ENCODE measurements at regions not wholly inside any gene's neighbourhood (a gene's known extent, or its start where the extent isn't known, plus 50 kb on each side); places are given as distances from the start of the nearest gene placed in this dataset.
"Not testable (repeated sequence)": the region's sequence is repeated elsewhere in the genome, so short reads cannot be mapped to it uniquely, and the experiment has no call there.

GRCh38 chr1:55539652-55540512, 324.7 kb upstream of the USP24 start:
- DNase-seq (ENCODE audit: low spot score): no peak

DNA sequence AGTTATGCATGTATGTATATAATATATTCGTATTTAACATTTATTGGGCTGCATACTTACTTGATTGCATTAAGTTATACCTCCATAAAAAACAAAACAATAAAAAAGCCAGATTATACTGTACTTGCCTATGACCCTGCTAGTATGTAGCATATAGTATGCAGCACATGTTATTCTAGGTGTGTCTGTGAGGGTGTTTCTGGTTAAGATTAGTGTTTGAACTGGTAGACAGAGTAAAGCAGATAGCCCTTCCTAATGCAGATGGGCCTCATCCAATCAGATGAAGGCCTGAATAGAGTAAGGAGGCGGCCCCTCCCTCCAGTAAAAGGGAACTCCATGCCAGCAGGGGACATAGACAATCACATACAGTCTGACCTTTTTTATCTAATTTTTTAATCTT, 323.3 kb upstream of the USP24 start:
- DNase-seq (ENCODE audit: low spot score): no peak

GRCh38 chr1:55536545-55536865, 321.3 kb upstream of the USP24 start:
- no peak for DNase-seq (ENCODE audit: low spot score)

DNA sequence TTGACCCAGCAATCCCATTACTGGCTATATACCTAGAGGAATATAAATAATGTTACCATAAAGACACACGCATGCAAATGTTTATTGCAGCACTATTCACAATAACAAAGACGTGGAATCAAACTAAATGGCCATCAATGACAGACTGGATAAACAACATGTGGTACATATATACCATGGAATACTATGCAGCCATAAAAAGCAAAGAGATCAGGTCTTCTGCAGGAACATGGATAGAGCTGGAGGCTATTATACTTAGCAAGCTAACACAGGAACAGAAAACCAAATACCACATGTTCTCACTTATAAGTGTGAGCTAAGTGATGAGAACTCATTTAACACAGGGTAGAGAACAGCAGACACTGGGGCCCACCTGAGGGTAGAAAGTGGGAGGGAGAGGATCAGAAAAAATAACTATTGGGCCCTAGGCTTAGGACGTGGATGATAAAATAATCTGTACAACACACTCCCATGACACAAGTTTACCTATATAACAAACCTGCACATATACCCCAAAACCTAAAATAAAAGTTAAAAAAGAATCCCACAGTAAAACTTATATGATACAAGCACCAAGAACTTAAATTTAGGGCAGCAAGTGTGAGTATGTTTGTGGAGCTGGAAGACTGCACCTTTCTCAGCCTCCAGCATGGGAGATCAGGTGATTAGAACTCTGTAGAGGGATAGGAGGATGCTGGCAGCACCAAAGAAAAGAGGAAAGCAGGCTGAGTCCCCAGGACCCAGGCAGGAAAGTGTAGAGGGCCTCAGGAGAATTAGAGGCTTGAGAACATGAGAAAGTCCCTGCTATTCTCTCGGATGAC, 320.8 kb upstream of the USP24 start:
- no peak for DNase-seq (ENCODE audit: low spot score)

DNA sequence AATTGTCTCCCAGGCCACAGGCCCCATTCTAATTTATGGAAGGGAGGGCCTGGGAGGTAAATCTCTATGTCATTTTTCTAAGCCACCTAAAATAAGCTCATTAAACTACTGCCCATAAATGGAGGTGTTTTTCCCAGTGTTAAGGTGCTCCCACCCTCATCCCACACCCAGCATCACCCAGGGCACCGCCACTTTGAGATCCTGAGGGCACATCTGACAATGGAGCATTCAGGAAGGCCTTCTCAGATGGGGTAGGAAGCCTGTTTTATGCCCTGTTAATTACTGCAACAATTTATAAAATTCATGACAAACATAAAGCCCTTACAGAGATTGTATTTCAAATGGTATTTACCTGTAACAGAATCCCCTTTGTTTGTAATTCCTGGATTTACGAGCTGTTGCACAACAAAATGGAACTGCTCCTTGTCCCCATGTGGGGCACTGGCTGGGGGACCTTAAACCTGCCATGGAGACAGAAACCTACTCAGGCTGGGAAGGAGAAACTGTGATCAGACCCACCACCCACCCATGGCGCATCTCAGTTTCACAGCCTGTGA, 319.5 kb upstream of the USP24 start:
- DNase-seq (ENCODE audit: low spot score): no peak

DNA sequence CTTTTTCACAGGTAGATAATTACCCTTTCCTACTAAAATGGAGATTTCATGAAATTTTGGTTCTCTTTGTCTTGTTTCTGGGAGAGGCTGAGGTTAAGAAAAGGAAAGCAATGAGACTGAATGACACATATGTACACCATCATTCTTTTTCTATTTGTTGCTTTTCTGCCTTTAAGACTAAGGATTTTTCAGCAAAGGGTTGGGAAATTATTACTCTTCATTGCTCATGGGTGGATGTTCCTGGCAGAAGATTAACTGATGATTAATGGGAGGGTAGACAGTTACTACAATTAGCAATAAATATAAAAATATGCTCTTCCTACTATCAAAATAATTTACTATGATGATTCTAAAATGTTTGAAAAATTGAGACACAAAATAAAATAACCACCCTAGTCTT, 316.5 kb upstream of the USP24 start:
- DNase-seq (ENCODE audit: low spot score): no peak

- no peak for DNase-seq (ENCODE audit: low spot score)
These were observed 315.8 kb upstream of the USP24 start for GRCh38 chr1:55530749-55531478.

- no peak for DNase-seq (ENCODE audit: low spot score)
These were observed 313.9 kb upstream of the USP24 start for GRCh38 chr1:55529017-55529416.

DNA sequence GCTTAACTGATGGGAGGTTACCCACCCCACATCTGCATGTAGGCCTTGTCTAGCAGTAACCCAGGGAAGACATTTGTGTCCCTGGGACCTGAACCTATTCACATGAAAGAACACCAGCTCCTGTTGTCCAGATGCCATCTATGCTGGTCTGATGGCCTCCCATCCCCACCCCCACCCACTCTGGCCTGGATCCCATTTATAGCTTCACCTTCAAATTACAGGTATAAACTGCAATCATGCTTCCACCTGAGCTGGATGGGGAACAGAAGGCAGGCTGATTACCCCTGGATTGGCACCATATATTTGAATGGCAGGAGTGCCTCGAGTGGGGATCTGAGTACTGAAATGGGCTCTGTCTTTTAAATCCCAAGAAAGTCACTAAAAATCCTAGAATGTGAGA, 312.7 kb upstream of the USP24 start:
- DNase-seq (ENCODE audit: low spot score): no peak

DNA sequence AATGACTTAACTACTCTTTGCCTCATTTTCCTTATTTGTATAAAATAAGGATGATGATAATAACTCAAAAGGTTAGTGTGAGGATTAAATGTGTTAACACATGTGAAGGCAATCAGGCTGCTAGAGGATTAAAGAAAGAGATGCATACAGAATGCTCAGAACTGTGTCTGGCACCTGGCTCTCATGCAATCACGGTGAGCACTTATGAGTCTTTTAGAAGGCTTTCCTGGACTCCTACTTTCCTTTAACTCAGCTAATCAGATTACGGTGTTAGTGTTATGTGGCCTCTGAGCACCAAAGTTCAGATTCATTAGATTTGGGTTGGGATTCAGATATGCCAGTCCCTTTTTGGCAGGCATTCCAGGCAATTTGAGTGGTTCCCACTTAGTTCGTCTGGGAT, 311.6 kb upstream of the USP24 start:
- DNase-seq (ENCODE audit: low spot score): no peak

- DNase-seq (ENCODE audit: low spot score): no peak
These were observed 308.8 kb upstream of the USP24 start for GRCh38 chr1:55524006-55524405.

DNA sequence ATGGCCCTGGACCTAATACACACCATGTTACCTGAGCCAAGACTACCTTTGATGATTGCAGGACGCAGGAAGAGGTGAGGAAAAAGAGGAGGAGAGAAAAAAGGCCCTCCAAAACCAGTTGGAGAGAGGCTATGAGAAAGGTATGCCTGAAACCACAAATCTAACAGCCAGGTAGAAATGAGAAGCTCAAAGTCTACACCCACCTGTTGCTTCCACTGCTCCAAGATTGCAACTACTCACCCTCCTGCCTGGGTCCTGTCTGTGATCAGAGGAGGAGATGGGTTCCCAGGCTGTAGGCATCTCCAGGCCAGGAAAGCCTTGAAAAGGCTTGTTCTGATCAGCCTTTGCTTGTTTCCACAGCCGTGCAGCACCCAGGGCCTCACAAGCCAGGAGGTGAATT, 307.8 kb upstream of the USP24 start:
- DNase-seq (ENCODE audit: low spot score): no peak

DNA sequence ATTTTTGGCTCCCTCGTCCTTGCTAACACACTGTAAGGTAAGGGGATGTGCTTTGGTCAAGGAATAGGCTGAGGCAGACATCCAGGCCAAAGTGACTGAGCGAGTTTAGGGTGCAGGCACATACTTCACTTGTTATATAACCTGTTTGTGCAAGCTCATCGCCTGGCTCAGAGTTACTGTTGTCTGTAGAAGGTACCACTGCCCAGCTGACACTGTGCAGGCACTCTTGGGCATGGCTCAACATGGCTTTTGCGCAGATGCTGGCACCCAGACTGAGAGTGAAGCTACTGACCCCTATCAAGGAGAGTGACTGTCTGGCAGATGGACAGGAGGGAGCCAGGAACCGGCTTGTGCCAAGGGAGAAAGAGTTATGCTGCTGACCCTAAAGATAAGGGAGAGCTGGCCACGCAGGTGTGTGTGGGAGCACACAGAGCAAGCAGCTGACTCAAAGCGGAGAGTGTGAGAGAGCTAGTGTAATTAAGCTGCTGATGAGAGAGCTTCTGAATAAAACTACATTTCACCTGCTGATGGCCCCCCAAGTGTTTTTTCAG, 307.3 kb upstream of the USP24 start:
- DNase-seq (ENCODE audit: low spot score): no peak

DNA sequence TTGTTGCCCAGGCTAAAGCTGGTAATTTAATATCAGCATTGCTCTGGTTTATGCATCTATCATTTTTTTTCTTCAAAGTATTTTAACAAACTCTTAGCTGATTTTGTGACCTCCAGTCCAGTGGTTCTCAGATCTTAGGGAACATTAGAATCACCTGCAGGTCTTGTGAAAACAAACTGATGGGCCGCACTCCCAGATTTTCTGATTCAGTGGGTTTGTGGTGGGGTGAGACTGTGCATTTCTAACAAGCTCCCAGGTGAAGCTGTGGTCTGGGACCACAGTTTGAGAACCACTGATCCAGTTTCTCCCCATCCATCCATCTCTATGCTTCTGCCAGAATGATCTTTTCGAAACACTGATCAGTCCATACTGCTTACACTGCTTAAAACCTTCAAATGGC, 305.7 kb upstream of the USP24 start:
- no peak for DNase-seq (ENCODE audit: low spot score)

DNA sequence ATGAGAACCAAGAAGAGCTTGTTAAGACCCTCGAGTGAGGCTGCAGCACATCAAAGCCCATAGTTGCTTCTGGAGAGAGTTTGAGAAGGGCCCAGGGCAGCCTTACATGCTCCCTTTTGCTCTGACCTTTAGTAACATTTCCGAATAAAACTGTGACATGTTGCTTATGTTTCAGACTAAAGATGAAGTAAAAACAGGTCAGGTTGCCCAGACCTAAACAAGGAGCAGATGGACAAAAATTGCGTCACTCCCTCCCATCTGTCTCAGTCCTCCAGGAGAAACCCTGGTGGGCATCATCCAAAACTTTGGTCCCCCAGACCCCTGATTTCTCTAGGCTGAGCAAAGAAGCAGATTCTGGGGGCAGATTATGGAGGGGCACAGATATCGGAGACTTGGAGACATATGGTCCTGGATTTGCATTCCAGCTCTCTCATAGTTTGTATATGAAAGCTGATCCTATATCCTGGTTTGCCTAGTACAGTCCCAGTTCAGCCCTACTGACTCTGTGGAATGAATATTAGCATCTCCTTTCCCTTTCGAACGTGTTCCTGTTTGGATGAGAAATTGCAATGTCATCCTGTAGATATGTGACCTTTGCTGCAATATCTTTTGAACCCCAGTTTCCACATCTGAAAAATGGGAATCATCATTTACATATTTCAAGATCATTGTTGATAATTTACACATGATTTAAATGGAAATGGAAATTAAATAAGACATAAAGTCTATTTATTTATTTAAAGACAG, 304.9 kb upstream of the USP24 start:
- no peak for DNase-seq (ENCODE audit: low spot score)

- DNase-seq (ENCODE audit: low spot score): no peak
These were observed 304.1 kb upstream of the USP24 start for GRCh38 chr1:55519276-55519675.

GRCh38 chr1:55517036-55517435, 301.9 kb upstream of the USP24 start:
- DNase-seq (ENCODE audit: low spot score): no peak

DNA sequence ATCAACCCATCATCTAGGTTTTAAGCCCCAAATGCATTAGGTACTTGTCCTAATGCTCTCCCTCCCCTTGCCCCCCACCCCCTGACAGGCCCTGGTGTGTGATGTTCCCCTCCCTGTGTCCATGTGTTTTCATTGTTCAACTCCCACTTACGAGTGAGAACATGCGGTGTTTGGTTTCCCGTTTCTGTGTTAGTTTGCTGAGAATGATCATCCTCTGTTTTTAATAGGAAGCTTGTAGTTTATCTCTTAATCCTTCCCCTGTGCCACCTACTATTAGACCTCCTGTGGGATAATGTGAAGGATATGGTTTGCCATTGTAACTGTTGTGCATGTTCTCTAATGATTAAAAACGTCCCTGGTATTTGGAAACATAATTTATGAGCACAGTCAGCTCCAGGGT, 299.4 kb upstream of the USP24 start:
- not testable (repeated sequence) for DNase-seq (ENCODE audit: low spot score)

DNA sequence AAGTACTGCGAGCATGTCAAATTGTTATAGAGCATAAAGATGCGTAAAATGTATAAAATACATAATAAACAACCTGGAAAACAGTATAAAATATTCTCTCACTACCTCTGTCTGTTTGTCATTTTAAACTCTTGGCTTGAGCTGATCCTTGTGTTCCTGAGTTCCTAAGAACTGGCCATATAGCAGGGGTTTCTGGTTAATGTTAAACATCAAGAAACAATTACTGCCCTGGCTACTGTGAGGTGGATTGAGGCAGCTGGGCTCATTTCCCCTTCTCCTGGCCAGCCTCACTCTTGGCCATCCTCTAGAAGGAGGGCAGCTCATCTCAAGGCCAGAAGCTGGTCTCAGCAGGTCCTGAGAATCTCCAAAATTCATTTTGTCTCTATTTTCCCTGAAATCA, 297.3 kb upstream of the USP24 start:
- DNase-seq (ENCODE audit: low spot score): no peak

DNA sequence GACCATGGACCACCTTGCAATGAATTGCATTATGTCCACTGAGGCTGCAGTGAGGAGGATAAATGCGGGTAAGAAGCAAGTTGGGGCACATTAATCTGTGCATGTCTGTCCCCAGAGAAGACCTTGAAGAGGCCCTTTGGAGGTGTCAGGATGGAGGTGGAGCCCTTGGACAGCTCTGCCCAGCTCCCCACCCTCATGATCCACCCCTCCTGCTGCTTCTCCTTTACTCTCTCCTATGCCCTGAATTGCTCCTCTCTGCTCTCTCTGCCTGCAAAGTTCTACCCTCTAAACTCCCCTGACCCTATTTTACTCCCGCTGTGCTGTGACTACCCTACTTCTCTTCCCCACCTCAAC, 292.4 kb upstream of the USP24 start:
- DNase-seq (ENCODE audit: low spot score): no peak

DNA sequence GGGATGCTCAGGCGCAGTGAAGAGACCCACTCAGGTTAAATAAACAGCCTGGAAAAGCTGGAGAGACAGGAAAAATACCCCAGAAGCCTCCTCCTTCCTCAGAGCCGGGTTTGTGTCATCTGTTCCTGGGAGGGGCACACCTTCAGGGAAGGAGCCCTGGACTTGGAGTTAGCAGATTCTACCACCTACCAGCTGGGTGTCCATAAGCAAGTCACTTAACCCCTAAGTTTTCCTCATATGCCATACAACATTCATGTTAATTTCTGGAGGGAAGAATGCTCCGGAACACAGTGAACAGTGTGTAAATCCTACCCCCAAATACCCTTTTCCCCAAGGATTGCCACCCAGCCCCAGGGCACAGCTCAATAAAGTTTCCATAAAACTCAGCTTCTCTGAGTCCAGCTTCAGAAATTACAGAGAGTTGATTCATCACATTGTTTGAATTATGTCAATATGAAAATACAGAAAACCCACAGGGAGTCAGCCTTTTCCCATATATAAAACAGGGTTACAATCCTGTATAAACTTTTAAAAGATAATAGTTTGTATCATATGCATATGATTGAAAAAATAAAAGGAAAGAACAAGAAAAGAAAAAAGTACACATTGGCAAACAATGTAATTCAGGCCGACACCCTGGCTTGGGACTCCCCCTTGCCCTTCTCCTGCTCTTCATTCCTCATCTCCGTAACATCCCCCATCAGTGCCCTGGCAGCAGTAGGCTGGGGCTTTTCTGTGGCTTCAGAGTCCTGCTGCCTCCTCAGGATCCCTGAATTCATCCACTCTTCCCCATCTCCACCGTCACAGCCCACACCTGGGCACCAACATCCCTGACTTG, 291.8 kb upstream of the USP24 start:
- no peak for DNase-seq (ENCODE audit: low spot score)
